ENCODE measurements at regions not wholly inside any gene's neighbourhood (a gene's known extent, or its start where the extent isn't known, plus 50 kb on each side); places are given as distances from the start of the nearest gene placed in this dataset.

GRCh38 chr5:71836084-71836483 is 117.0 kb downstream of the CARTPT start:
- TF ChIP-seq EZH2phosphoT487 (IDR thresholded peaks at IDR 0.05; ENCODE audit: borderline replicate concordance) (no peak), CTCF (conservative IDR thresholded peaks at IDR 0.05; ENCODE audit: low read length) (peak; percentile 43)
- no peak overlapping the region for H3K4me2 ChIP-seq (ENCODE audit: low read depth, low read length, poor library complexity, severe bottlenecking)

DNA sequence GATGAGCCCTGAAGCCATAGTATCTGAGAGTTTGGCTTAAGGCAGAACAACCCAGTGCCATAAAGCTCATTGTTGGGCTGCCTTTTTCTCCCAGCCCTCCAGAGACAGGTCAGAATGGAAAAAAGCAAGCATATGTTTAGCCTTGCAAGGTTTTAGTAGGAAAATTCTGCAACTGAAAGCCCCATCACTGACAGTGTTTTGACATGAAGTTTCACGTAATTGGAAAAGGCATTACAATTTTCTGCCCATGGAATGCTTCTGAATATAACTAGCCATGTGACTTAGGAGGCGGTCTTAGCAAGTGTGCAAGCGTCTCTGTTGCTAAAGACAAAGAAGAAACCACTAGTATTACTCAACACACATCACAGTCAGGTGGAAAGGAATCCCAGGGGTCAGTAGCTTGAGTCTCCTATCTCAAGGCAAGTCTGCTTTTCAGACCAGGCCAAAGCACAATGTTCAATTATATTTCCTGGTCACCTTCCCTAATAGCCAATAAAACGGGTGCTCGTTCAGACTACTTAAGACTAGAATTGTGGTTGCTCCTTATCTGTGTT is 117.6 kb downstream of the CARTPT start:
- Histone ChIP-seq H3F3A (ENCODE audit: low read depth) (no peaks in the 10 kb centered on the region), H3K4me3 (ENCODE audit: low read length, poor library complexity, severe bottlenecking) (no peak overlapping the region), H3K9me3 (ENCODE audit: insufficient read depth, low read depth, low read length) (no peaks in the 10 kb centered on the region), H3K79me2 (ENCODE audit: insufficient read depth, low read length) (no peaks in the 10 kb centered on the region), H3K9ac (ENCODE audit: low read depth, low read length, poor library complexity, severe bottlenecking) (no peak overlapping the region), H3K4me2 (ENCODE audit: low read depth, low read length, poor library complexity, severe bottlenecking) (no peak overlapping the region), H3K36me3 (ENCODE audit: insufficient read depth, low read length) (no peaks in the 10 kb centered on the region), H3K27me3 (ENCODE audit: insufficient read depth, low read length, poor library complexity, severe bottlenecking) (no peaks in the 10 kb centered on the region), H2AFZ (ENCODE audit: low read length) (no peak overlapping the region), H4K20me1 (ENCODE audit: insufficient read depth, low read length, poor library complexity, severe bottlenecking) (no peaks in the 10 kb centered on the region), H3K4me1 (ENCODE audit: insufficient read depth, low read length, poor library complexity, severe bottlenecking) (no peaks in the 10 kb centered on the region), H3K9me2 (replicated peaks; ENCODE audit: low read depth, low read length) (no peaks in the 10 kb centered on the region)
- no peak for TF ChIP-seq EZH2phosphoT487 (IDR thresholded peaks at IDR 0.05; ENCODE audit: borderline replicate concordance)
- no peak for TF ChIP-seq CTCF (conservative IDR thresholded peaks at IDR 0.05; ENCODE audit: low read length)

More at GRCh38 chr5:71836084-71836483, 117.0 kb downstream of the CARTPT start:
- H3K79me2 ChIP-seq (ENCODE audit: insufficient read depth, low read length) = no peaks in the 10 kb centered on the region
- H3K4me3 ChIP-seq (ENCODE audit: low read length, poor library complexity, severe bottlenecking) = no peak overlapping the region
- H3K36me3 ChIP-seq (ENCODE audit: insufficient read depth, low read length) = no peaks in the 10 kb centered on the region
- H3K9ac ChIP-seq (ENCODE audit: low read depth, low read length, poor library complexity, severe bottlenecking) = no peak overlapping the region
- H3K9me3 ChIP-seq (ENCODE audit: insufficient read depth, low read depth, low read length) = no peaks in the 10 kb centered on the region
- no peak overlapping the region for H2AFZ ChIP-seq (ENCODE audit: low read length)
- no peaks in the 10 kb centered on the region for H4K20me1 ChIP-seq (ENCODE audit: insufficient read depth, low read length, poor library complexity, severe bottlenecking)
- no peaks in the 10 kb centered on the region for H3K4me1 ChIP-seq (ENCODE audit: insufficient read depth, low read length, poor library complexity, severe bottlenecking)
- no peaks in the 10 kb centered on the region for H3F3A ChIP-seq (ENCODE audit: low read depth)
- no peaks in the 10 kb centered on the region for H3K9me2 ChIP-seq (replicated peaks; ENCODE audit: low read depth, low read length)
- no peaks in the 10 kb centered on the region for H3K27me3 ChIP-seq (ENCODE audit: insufficient read depth, low read length, poor library complexity, severe bottlenecking)

DNA sequence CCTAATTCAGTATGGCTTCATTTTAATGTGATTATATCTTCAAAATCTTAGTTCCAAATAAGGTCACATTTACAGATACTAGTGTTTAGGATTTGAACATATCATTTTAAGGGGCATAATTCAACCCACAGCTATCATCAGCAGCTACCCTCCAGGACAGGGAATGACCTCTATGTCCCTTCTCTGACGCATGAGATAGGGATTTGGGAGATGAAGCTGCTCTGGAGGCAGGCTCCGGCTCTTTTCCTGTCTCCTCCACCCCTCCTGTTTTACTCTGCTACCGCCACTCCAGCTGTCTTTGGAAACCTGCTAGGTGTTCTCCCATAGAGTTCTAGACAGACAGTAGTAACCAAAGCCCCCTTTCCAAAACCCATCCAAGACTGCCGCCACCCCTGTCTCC is 119.2 kb downstream of the CARTPT start:
- no peaks in the 10 kb centered on the region for H3F3A ChIP-seq (ENCODE audit: low read depth)
- no peak for TF ChIP-seq CTCF (conservative IDR thresholded peaks at IDR 0.05; ENCODE audit: low read length)
- no peak for TF ChIP-seq EZH2phosphoT487 (IDR thresholded peaks at IDR 0.05; ENCODE audit: borderline replicate concordance)
- no peak overlapping the region for H2AFZ ChIP-seq (ENCODE audit: low read length)
- no peak overlapping the region for H3K9ac ChIP-seq (ENCODE audit: low read depth, low read length, poor library complexity, severe bottlenecking)
- no peaks in the 10 kb centered on the region for H3K9me2 ChIP-seq (replicated peaks; ENCODE audit: low read depth, low read length)
- H3K4me3 ChIP-seq (ENCODE audit: low read length, poor library complexity, severe bottlenecking) = no peak overlapping the region
- H3K27me3 ChIP-seq (ENCODE audit: insufficient read depth, low read length, poor library complexity, severe bottlenecking) = no peaks in the 10 kb centered on the region
- H3K4me1 ChIP-seq (ENCODE audit: insufficient read depth, low read length, poor library complexity, severe bottlenecking) = no peaks in the 10 kb centered on the region
- no peaks in the 10 kb centered on the region for H3K36me3 ChIP-seq (ENCODE audit: insufficient read depth, low read length)
- H3K4me2 ChIP-seq (ENCODE audit: low read depth, low read length, poor library complexity, severe bottlenecking) = no peak overlapping the region
- no peaks in the 10 kb centered on the region for H4K20me1 ChIP-seq (ENCODE audit: insufficient read depth, low read length, poor library complexity, severe bottlenecking)
- H3K79me2 ChIP-seq (ENCODE audit: insufficient read depth, low read length) = no peaks in the 10 kb centered on the region
- H3K9me3 ChIP-seq (ENCODE audit: insufficient read depth, low read depth, low read length) = no peaks in the 10 kb centered on the region

Data from Loucy (cell line).